GM23338 (cell line): ENCODE measurements at regions not wholly inside any gene's neighbourhood (a gene's known extent, or its start where the extent isn't known, plus 50 kb on each side); places are given as distances from the start of the nearest gene placed in this dataset.
"Not testable (repeated sequence)": the region's sequence is repeated elsewhere in the genome, so short reads cannot be mapped to it uniquely, and the experiment has no call there.

Experiments used
- EZH2 ChIP-seq: fragments of 200-600 bp; sonication (generic); IDR thresholded peaks from one replicate; pipeline ENCODE4 v1.8.0; 2017; ENCODE audit warnings: antibody characterized with exemption, mild to moderate bottlenecking, low read depth; ENCODE audit not compliant: unreplicated experiment
- POLR2AphosphoS5 ChIP-seq: IDR thresholded peaks from 2 replicates; pipeline ENCODE4 v1.6.1; 2016; ENCODE audit warnings: antibody characterized with exemption, low read depth
- REST ChIP-seq: IDR thresholded peaks from one replicate; pipeline ENCODE4 v1.6.1; 2018; ENCODE audit warnings: antibody characterized with exemption; ENCODE audit not compliant: unreplicated experiment
- STAT1 ChIP-seq: IDR thresholded peaks from one replicate; pipeline ENCODE4 v1.6.1; 2016; ENCODE audit warnings: antibody characterized with exemption; ENCODE audit not compliant: unreplicated experiment
- TF ChIP-seq, protein P1 (sequence below), 2 experiments: fragments of 200-600 bp in 1 of 2; sonication (generic) in 1 of 2; conservative IDR thresholded peaks; 2 replicates each; pipeline versions ENCODE4 v1.5.1 to v1.6.1; 2016 to 2017; ENCODE audit warnings: antibody characterized with exemption in 2 of 2, low read depth in 2 of 2, mild to moderate bottlenecking in 2 of 2, moderate library complexity in 1 of 2

DNA sequence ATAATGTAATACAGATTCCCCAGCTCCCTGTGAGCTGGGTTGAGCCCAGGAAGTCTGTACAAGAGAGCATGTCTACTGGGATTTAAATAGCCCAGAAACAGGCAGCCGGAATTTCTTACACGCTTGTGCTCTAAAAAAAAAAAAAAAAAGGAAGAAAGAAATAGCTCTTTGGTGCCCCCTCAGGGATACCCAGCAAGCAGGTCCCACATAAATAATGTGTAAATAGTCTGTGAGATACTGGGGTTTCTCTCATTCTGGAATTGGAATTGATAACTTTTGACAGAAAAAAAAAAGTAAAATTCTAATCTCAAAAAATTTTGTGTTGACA, 81.4 kb upstream of the SEC22B start:
- not testable (repeated sequence) for TF ChIP-seq POLR2AphosphoS5, EZH2, STAT1, REST
- TF ChIP-seq, protein P1, sequence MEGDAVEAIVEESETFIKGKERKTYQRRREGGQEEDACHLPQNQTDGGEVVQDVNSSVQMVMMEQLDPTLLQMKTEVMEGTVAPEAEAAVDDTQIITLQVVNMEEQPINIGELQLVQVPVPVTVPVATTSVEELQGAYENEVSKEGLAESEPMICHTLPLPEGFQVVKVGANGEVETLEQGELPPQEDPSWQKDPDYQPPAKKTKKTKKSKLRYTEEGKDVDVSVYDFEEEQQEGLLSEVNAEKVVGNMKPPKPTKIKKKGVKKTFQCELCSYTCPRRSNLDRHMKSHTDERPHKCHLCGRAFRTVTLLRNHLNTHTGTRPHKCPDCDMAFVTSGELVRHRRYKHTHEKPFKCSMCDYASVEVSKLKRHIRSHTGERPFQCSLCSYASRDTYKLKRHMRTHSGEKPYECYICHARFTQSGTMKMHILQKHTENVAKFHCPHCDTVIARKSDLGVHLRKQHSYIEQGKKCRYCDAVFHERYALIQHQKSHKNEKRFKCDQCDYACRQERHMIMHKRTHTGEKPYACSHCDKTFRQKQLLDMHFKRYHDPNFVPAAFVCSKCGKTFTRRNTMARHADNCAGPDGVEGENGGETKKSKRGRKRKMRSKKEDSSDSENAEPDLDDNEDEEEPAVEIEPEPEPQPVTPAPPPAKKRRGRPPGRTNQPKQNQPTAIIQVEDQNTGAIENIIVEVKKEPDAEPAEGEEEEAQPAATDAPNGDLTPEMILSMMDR (conservative IDR thresholded peaks at IDR 0.05; ENCODE audit: low read depth in 2 of 2), result not testable (repeated sequence)
